Middle frontal gyrus (tissue), 1 donor: ENCODE measurements at regions not wholly inside any gene's neighbourhood (a gene's known extent, or its start where the extent isn't known, plus 50 kb on each side); places are given as distances from the start of the nearest gene placed in this dataset.
A peak's percentile ranks its signal among the peaks of the same experiment; 100 is the strongest.

Experiments
- DNase-seq: peaks from one replicate; pipeline ENCODE4 v3.0.0-alpha.2; 2015; ENCODE audit warnings: low spot score; ENCODE audit errors: extremely low spot score

DNA sequence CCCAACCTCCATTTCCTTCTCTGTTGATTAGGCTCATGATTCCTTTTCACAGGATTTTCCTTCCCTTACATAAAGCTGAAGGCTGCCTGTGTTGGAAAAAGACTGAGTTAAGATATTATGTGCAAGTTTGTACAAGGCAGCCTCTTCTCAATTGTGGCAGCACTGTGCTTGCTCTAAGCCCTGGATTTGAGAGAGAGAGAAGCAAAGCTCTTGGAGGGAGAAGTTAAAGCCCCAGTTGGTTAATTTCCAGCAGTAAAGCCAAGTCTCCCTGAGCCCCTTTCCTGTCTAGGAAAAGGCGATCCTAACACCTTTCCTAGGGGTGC, 128.3 kb upstream of the SESN3 start:
- DNase-seq, result no peak

DNA sequence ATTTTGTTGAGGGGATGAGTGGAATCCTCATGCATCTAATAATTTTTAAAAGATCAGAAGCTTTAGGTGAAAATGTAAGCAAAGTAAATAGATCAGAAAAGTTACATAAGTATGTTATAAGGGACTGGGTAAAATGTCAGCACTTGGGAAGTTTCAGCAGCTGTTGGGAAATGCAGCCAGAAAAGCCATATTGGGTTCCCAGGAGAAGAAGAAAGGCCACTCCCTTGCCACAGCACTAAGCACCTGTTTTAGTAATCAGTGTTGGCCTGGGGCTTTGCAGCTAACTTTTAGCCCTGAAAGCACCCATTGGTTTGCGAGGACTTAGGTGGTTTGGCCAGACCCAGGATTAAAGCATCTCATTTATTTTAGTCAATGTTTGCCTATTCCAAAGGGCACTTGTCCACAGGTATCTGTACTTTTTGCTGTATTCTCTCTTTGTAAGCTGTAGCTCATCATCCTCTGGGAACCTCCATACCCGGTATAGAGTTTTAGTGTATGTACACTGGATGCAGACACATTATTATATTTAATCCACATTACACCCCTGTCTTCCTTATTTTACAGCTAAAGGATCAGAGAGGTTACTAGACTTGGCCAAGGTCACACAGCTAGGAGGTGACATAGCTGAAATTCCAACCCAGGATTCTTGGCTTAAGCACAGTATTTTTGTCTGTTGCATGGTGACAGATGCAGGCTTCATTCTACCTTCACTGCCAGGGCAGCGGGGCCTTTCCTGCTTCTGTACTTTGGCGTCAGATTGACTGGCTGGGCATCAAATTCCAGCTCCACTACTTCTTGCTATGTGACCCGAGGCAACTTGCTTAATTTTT, 127.7 kb upstream of the SESN3 start:
- no peak for DNase-seq

DNA sequence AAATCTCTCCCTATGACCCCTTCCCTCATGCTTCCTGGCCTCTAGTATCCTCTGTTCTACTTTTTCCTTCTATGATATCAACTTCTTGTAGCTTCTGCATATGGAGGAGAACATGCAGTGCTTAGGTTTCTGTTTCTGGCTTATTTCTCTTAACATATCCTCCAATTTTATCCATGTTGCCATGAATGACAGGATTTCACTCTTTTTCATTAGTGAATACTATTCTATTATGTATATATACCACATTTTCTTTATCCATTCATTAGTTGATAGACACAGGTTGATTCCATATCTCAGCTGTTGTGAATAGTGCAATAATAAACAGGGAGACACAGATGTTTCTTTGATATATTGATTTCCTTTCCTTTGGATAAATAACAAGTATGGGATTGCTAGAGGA, 123.3 kb upstream of the SESN3 start:
- no peak for DNase-seq

DNA sequence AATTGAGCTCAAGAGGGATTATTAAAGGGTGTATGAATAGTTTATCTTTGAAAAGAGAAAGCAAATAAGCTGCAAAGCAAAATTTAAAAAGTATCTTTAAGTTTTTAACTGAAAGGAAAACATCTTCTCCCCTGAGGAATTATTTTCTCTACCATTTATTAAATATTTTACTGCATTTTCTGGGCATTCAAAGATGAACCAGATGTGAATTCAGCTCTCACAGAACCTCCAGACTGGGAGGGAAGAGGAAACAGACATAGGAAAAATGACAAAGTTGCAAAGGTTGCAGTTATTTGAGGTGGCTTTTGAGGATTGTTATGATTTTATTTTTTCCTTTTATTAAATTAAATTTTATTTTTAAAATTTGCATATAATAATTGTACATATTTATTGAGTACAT, 122.7 kb upstream of the SESN3 start:
- DNase-seq, result no peak

DNA sequence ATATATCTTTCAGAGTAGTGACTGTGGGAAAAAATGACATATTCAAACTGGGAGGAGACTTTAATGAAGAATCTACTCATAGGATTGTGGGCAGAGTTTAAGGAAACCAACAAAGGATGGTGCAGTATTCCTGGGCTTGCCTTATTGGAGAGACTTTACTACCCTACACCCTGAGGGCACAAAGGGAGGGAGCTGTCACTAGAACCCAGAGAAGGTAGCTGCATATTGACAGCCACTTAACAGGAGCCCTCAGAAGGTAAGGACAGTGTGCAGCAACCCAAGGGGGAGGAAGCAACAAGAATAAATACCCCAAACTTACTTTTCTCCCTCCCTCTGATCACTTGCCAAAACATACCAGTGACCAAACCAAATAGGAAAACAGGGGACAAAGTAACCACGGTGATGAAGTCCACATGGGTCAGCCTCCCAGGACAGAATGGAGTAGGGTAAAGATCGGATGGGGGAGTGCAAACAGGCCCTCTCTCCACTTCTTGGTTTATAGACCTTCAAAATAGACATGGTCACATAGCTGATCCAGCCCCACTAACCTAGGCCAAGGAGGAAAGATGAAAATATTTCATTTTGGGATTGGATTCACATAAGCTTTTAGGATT, 121.8 kb upstream of the SESN3 start:
- no peak for DNase-seq

DNA sequence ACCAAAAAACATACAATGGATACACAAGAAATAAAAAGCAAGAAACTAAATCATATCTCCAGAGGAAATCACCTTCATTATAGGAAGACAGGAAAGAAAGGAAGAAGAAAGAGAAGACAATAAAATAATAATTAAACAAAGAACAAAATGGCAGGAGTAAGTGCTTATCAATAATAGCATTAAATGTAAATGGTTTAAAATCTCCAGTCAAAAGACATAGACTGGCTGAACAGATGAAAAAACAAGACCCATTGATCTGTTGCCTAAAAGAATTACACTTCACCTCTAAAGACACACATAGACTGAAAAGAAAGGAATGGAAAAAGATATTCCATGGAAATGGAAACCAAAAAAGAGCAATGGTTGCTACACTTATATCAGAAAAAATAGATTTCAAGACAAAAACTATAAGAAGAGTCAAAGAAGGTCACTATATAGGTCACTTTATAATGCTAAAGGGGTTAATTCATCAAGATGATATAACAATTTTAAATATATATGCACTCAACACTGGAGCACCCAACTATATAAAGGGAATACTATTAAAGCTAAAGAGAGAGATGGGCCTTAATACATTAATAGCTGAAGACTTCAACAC, 118.4 kb upstream of the SESN3 start:
- DNase-seq, result no peak

DNA sequence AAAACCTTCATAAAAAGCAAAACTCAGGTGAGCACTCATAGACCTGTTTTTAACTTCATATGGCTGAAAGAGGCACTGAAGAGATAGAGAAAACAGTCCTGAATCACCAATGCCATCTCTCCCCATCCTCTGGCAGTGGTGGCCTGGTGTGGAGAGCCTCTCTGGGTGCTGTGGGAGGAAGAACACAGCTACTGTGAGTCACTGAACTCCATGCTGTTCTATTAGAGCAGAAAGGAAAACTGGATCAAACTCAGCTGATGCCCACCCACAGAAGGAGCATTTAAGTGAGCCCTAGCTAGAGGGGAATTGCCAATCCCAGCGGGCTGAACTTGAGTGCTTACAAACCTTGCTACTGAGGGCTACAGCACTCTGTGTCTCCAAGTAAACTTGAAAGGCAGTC, 115.3 kb upstream of the SESN3 start:
- DNase-seq, result no peak

DNA sequence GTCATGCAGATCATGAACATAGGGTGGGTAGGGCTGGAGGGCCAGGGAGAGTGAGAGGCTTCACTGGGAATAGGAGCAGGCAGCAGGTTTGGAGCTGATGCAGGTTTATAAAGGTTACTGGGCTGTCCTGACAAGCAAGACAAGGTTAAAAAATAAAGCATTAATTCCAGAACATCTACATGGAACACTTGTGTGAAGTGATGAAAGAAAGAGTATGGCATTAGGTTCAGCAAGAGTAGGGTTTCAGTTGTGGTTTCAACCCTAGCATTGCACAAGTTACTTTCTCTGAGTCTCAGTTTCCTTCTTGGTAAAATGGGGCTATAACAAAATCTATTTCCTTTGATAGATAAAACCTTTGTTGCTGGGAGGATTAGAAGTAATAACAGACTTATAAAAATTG, 114.6 kb upstream of the SESN3 start:
- no peak for DNase-seq

DNA sequence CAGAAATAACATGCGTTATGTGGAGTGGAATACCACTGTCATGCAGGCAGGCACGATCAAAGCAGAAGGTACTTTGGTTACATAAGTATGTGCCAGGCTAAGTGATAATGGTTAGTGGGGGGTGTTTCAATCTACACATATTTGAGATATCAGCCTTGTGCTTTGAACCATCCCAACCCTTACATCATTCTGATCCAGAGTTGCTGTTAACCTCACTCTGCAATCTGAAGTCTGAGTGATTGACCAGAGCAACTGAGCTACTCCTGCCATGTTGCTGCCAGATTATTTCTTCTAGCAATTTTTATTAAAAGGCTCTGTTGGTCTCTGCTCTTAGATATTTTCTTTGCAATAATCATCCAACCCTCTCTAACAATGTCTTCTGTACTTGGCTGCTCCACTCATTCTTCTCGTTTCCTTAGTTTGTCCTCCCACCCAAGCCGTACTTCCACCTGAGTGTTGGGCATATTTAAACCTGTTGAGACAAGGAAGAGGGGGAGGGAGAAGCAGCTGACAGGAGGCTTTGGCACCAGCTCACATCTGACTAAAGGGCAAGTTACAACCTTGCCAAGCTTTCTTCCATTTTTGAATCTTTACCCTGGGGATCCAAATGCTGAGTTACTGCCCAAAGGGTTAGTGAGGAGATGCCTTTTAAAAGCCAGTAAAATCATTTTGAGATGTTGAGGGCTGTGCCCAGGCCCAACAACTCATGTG, 114.1 kb upstream of the SESN3 start:
- DNase-seq, result no peak

DNA sequence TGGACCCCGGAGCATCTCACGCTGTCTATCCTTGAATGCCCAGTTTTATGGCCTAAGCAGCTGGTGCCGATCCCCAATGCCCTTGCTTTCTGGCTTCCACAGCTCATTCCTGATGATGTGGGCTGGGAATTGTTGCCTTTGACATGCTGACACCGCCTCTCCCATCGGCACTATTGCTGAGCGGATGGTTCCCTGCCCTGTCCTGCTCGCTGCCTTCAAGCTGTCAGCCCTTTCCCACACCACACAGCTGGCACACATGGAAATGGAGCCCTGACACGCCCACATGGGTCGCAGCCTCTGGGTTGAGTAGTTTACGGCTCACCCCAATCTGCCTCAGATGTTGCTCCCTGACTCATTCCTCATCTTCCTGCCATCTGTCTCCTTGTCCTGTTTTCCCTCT, 110.2 kb upstream of the SESN3 start:
- DNase-seq, result no peak

DNA sequence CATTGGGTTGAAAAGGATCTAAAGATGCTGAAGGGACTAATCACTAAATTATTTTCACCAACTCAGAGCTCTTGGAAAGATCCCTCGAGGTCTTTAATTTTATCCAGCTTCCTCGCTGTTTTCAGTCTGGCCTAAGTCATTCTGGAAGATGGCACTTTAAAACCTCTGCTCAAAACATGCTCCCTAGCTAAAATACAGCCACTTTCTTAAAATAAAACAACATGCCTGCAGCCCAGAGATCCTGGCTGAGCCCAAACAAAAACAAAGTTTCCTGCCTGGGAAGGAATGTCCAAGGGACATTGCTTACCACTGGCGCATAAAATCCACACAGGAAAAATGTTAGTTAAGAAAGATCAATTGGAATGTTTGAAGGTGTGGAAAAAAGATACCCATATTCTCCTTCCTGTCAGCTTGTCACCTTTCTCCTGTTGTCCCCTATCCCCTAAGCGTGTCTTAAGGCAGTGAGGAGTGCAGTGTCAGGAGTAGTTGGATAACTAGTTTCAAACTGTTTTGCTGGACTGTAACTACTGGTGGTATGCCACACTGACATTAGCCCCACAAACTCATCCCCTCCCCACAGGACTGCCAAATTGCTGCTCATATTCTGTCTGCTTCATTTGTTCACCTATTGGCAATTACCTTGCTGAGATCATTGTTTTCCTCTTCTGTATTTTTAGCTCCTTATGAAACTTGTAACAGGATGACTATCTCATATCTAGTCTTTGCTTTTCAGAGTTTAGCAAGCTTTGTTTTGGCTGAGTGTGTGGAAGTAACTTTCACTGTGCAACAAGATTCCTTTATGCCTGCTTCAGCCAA, 108.3 kb upstream of the SESN3 start:
- no peak for DNase-seq

DNA sequence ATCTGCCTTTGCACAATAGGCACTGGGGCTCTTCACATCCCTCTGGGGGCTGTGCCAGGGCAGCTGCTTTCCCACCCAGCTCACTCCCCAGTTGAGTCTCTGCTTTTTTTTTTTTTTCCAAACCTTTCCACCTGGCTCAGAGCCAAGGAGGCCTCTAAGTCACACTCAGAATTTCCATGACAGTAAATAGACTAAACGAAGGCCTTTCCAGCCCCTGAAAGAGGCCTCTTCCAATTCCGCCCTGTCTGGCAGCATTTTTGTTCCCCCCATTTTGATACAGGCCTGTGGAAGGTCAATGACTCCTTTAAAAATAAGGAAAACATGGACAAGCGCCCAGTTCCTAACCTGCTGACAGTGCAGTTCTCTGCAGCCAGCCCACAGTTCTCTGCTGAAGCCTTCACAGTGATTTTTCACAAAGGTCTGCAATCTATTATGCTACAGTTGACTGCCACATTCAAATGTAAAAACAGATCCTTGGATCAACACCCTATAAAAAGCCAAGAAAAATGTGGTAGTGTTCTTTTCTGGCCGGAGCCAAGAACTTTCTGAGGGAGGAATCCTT, 107.5 kb upstream of the SESN3 start:
- peak; percentile 15 for DNase-seq

DNA sequence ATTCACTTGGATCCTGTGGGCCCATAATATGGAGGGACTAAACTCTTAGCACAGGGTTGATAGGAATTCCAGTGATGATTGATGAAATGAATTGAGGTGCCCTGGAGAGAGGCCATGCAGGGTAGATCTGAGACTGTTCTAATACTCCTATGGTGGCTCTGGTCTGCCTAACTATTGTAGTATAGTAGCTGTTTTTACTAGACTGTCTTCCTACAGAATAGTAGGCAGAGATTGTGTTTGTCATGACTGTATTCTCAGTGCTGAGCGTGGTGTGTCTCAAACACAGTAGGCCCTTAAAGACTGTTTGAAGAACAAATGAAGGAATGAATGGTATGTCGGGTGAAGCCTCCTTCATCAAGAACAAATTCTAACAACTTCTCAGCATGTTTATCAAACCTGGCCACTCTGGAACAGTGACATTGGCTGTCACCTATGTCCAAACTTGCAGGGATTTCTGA, 107.0 kb upstream of the SESN3 start:
- DNase-seq, result no peak

DNA sequence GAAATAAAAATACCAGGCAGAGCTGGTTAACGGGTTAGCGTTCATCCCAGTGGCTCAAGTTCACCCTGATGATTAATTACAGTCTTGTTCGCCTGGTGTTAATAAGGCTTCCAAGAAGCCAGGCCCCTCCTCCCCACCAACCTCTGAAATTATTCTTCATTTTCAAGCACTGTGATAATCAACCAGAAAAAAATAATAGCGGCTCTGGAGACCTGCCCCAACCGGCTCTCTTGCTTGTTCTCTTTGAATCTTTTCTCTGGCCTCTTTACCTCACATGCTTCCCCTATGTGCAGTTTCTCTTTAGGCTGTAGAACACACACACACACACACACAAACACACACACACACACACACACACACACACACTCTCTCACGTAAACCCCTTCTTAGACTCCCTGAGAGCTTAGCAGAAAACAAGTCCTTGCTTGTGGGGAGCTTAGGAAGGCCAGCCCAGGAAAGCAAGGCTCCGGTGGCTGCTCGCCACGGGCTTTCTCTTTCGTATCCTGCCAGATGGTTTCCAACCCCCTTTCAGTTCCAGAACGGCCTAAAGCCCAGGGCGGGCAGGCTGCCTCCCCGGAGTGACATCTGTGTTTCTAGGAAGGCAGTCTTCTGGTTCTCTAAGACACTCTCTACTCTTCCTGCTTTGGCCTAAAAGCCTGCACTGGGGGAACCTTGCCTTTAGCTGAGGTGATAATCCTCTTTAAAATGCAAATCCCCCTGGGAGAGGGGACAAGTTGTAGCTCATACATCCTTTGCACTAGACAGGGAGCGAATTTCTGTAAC, 106.4 kb upstream of the SESN3 start:
- peak; percentile 16 for DNase-seq

DNA sequence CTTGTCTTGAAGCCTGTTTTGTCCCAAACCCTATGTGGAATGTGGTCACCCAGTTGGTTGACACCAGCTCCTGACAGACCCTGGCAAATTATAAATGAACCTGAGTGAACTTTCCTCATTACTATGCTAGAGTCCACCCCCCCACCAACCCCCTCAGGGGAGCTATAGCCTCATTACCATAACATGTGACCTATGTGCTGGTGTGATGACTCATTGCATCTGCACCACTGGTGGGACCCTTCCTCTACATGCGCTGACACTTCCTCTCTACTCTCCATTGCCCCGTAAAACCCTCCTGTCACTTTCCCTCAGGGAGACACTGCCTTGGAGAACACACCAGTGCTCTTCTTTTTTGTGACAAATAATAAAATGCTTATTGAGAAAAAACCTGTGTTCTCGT, 105.0 kb upstream of the SESN3 start:
- DNase-seq, result no peak

DNA sequence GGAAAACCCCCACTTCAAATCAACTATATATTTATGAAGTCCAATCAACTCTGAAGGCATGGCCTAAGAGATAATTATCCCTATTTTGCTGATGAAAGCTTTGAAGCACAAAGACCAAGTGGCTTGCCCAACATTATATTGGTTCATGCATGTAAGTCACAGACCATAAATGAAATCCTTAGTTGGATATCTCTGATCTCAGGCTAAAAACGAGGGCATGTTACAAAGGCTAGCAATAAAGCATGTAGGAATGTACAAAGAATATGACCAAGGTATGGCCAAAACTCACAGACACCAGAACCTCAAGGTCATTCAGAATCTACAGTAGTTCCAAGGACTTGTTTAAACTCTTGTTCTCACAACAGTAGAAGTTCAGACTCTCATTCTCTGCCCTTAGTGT, 100.2 kb upstream of the SESN3 start:
- no peak for DNase-seq

DNA sequence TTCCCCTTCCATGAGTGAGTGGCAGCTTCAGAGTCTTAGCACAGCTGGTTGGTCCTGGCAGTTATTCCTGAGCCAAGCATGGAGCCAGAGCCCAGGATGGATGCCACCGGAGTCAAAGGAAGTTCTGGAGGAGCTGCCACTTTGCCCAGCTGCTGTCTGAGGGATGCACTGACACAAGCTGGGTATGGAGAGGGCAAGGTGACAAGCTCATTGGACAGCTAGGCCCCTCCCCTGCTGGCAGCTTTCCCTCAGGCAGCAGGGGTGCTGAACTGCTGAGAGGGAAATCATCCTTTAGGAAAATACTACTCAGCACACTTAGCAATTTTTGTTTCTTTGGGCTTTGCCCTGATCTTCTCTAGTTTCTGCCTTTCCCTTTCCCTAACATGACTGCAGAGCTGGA, 99.3 kb upstream of the SESN3 start:
- no peak for DNase-seq

DNA sequence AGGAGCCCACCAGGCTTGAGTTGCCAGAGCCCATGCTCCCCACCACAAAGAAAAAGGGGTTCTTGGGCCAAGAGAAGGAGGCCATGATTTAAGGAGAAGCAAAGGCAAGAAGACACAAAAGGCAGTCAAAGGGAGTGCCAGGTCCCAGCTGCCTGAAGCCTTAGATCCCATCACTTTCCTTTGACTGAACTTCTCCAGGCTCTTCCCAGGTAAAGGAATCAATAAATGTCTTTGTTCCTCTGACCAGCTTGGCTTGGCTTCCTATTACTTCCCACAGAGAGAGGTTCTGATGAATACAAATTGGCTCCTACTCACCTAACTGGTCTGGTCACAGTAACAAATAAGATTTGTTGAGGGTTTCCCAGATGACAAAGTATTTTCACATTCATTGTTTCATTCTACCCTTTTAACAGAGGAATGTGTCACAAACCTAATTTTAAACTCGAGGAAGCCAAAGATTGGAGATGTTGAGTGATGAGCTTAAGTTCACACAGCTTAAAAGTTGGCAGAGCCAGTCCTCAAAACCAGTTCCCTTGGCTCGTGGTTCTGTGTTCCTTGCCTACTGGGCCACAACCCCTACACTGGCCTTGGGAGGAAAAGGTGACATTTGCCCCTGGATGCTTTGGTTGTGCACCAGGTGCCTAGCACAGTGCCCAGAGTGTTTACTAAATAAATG, 96.4 kb upstream of the SESN3 start:
- DNase-seq, result no peak

DNA sequence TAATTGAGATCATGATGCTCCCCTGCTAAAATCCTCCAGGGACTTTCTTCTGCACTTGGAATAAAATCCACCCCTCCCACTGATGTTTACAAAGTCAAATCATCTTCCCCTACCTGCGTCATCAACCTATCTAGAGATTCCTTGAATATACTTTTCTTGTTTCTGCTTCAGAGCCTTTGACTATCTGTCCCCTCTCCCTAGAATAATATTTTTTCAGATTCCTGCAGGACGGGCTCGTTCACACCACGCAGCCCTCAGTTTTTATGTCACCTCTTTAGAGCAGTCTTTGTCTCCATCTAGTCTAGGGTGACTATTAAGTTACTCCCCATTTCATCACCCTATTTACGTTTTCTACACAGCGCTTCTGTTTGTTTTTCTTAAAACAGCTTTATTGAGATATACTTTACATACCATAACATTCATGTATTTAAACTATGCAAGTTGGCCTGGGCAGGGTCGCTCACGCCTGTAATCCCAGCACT, 94.8 kb upstream of the SESN3 start:
- no peak for DNase-seq

DNA sequence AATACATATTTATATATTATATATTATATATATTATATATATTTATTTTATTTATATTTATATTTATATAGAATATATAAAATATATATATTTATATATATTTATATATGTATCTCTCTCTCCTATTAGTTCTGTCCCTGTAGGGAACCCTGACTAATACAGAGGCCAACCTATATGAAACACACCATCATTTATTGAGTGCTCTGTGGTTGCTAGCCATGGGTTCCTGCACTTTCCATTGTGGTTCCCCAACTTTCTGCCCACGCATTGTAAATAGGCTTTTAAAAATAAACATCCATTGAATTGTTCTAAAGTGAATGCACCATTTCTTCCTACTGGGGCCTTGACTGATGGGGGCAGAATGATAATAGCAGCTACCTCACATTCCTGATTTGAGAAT, 93.8 kb upstream of the SESN3 start:
- no peak for DNase-seq
